Prostate gland (tissue), 2 donors: ENCODE measurements at regions not wholly inside any gene's neighbourhood (a gene's known extent, or its start where the extent isn't known, plus 50 kb on each side); places are given as distances from the start of the nearest gene placed in this dataset.

ENCODE experiments used
- CTCF ChIP-seq, 4 experiments: fragments of 200-600 bp in 2 of 4; fragments of 450-650 bp in 2 of 4; sonication (generic) in 2 of 4; IDR thresholded peaks; 1 replicate in 3 of 4; 2 replicates in 1 of 4; pipeline ENCODE4 v1.5.1; 2016 to 2019; ENCODE audit warnings: antibody characterized with exemption in 4 of 4, mild to moderate bottlenecking in 2 of 4, moderate library complexity in 2 of 4
- POLR2A ChIP-seq: fragments of 450-650 bp; IDR thresholded peaks from one replicate; pipeline ENCODE4 v1.6.1; 2016; ENCODE audit warnings: antibody characterized with exemption, mild to moderate bottlenecking
- POLR2AphosphoS5 ChIP-seq: sonication (generic); formaldehyde crosslinking; IDR thresholded peaks from one replicate; pipeline ENCODE4 v1.6.1; 2017; ENCODE audit warnings: antibody characterized with exemption

GRCh38 chr2:19033240-19033639 is 325.2 kb downstream of the OSR1 start:
- TF ChIP-seq CTCF (IDR thresholded peaks at IDR 0.05) (no peak), POLR2AphosphoS5 (peak; percentile 16), POLR2A (no peak)
